CD14-positive monocyte (primary cell): ENCODE measurements at regions not wholly inside any gene's neighbourhood (a gene's known extent, or its start where the extent isn't known, plus 50 kb on each side); places are given as distances from the start of the nearest gene placed in this dataset.

ENCODE experiments used
- DNase-seq, 3 donors: peaks; one replicate each; pipeline ENCODE4 v3.0.0-alpha.2; 2011 to 2022
- H2AFZ ChIP-seq: 2 replicates; pipeline ENCODE4 v1.6.0; 2012; ENCODE audit warnings: mild to moderate bottlenecking, low read depth, low read length, inconsistent platforms; ENCODE audit not compliant: insufficient read depth, poor library complexity, severe bottlenecking
- H3K27ac ChIP-seq, 2 donors: 1 replicate in 1 of 2; 2 replicates in 1 of 2; pipeline ENCODE4 v1.5.1; 2012 to 2013; ENCODE audit warnings: low read length in 2 of 2, control low read depth in 1 of 2, inconsistent platforms in 1 of 2, low read depth in 1 of 2, mild to moderate bottlenecking in 1 of 2
- H3K27me3 ChIP-seq, 2 donors: one replicate each; pipeline versions ENCODE4 v1.6.0 to v1.6.1; 2011 to 2013; ENCODE audit warnings: low read length in 2 of 2; ENCODE audit not compliant: control insufficient read depth in 2 of 2, insufficient read depth in 2 of 2
- H3K36me3 ChIP-seq, 2 donors: replicated peaks in 1 of 2; 1 replicate in 1 of 2; 2 replicates in 1 of 2; pipeline versions ENCODE4 v1.5.1 to v1.6.1; 2012 to 2013; ENCODE audit warnings: low read length in 2 of 2, control low read depth in 1 of 2, inconsistent platforms in 1 of 2, mild to moderate bottlenecking in 1 of 2; ENCODE audit not compliant: insufficient read depth in 2 of 2, control insufficient read depth in 1 of 2
- H3K4me1 ChIP-seq, 2 donors: 1 replicate in 1 of 2; 2 replicates in 1 of 2; pipeline versions ENCODE4 v1.5.1 to v1.6.1; 2012 to 2013; ENCODE audit warnings: low read length in 2 of 2, control low read depth in 1 of 2, inconsistent platforms in 1 of 2, mild to moderate bottlenecking in 1 of 2, moderate library complexity in 1 of 2; ENCODE audit not compliant: insufficient read depth in 2 of 2, control insufficient read depth in 1 of 2
- H3K4me2 ChIP-seq: replicated peaks from 2 replicates; pipeline ENCODE3; 2012; ENCODE audit warnings: low read length, moderate library complexity, mild to moderate bottlenecking; ENCODE audit not compliant: poor library complexity, severe bottlenecking; ENCODE audit errors: extremely low read depth
- H3K4me3 ChIP-seq, 3 experiments: fragments of 200-600 bp in 1 of 3; sonication (generic) in 1 of 3; replicated peaks in 1 of 3; 1 replicate in 2 of 3; 2 replicates in 1 of 3; pipeline ENCODE4 v1.5.1; 2011 to 2013; ENCODE audit warnings: low read length in 3 of 3, mild to moderate bottlenecking in 3 of 3, control low read depth in 2 of 3, low read depth in 2 of 3, inconsistent platforms in 1 of 3, moderate library complexity in 1 of 3
- H3K79me2 ChIP-seq: 2 replicates; pipeline ENCODE4 v1.6.0; 2012; ENCODE audit warnings: mild to moderate bottlenecking, control low read depth, inconsistent platforms, low read length, moderate library complexity; ENCODE audit not compliant: insufficient read depth
- H3K9ac ChIP-seq: 2 replicates; pipeline ENCODE4 v1.6.0; 2017; ENCODE audit warnings: low read length, mild to moderate bottlenecking; ENCODE audit not compliant: insufficient read depth, poor library complexity, severe bottlenecking
- H3K9me3 ChIP-seq, 2 donors: replicated peaks in 1 of 2; 1 replicate in 1 of 2; 2 replicates in 1 of 2; pipeline versions ENCODE4 v1.5.1 to v1.6.1; 2012 to 2013; ENCODE audit warnings: low read length in 2 of 2, control low read depth in 1 of 2; ENCODE audit not compliant: control insufficient read depth in 1 of 2, insufficient read depth in 1 of 2
- H4K20me1 ChIP-seq: 2 replicates; pipeline ENCODE4 v1.6.0; 2012; ENCODE audit warnings: mild to moderate bottlenecking, low read length, control low read depth, moderate library complexity; ENCODE audit not compliant: insufficient read depth
- H3K27ac Mint-ChIP-seq, 7 donors: one replicate each; pipeline ENCODE4 v1.8.0; 2020; ENCODE audit warnings: mild to moderate bottlenecking in 7 of 7, mixed read lengths in 7 of 7, moderate library complexity in 6 of 7, inconsistent platforms in 2 of 7
- H3K27me3 Mint-ChIP-seq, 3 donors: one replicate each; pipeline ENCODE4 v1.8.0; 2021 to 2022; ENCODE audit warnings: low read depth in 3 of 3, mild to moderate bottlenecking in 3 of 3, mixed read lengths in 3 of 3, moderate library complexity in 3 of 3, inconsistent platforms in 1 of 3
- H3K36me3 Mint-ChIP-seq, 2 donors: one replicate each; pipeline ENCODE4 v1.8.0; 2020; ENCODE audit warnings: mixed read lengths in 2 of 2, inconsistent platforms in 1 of 2, mild to moderate bottlenecking in 1 of 2
- H3K4me1 Mint-ChIP-seq: one replicate; pipeline ENCODE4 v1.8.0; 2020; ENCODE audit warnings: mild to moderate bottlenecking, mixed read lengths
- H3K4me3 Mint-ChIP-seq, 2 donors: one replicate each; pipeline ENCODE4 v1.8.0; 2020; ENCODE audit warnings: mild to moderate bottlenecking in 2 of 2, mixed read lengths in 2 of 2, moderate library complexity in 1 of 2
- H3K9me3 Mint-ChIP-seq, 7 donors: one replicate each; pipeline ENCODE4 v1.8.0; 2020 to 2022; ENCODE audit warnings: mixed read lengths in 7 of 7, mild to moderate bottlenecking in 6 of 7, moderate library complexity in 6 of 7, inconsistent platforms in 2 of 7
- WGBS: methylation state at CpG from one replicate; pipeline ENCODE4 v1.1.5; 2013; ENCODE audit warnings: missing lambda C conversion rate; ENCODE audit not compliant: insufficient coverage; 5-methylcytosine and 5-hydroxymethylcytosine counted together
- intact Hi-C, 2 donors: fragments of 100-400 bp; cut with micrococcal nuclease; formaldehyde crosslinking; loops; one replicate each; pipeline versions ENCODE4 v1.15.0 to v1.15.1; 2023
- TF ChIP-seq, protein P1 (sequence below): fragments of 200-600 bp; IDR thresholded peaks from one replicate; pipeline ENCODE4 v1.8.0; 2022; ENCODE audit warnings: antibody characterized with exemption, mild to moderate bottlenecking

GRCh38 chr12:17528394-17528793 is 561.6 kb downstream of the RERGL start:
- no peak overlapping the region for H2AFZ ChIP-seq
- H3K4me3 ChIP-seq, result no peak overlapping the region
- Mint-ChIP-seq H3K4me1 (no peaks in the 10 kb centered on the region), H3K4me3 (no peak overlapping the region), H3K27ac (no peak overlapping the region), H3K36me3 (no peaks in the 10 kb centered on the region), H3K9me3 (peaks cover 0 to 2% (median 0%) of the 10 kb centered on the region in 7 donors), H3K27me3 (peaks cover 0 to 2% (median 0%) of the 10 kb centered on the region in 3 donors)
- WGBS, result 10% methylated on average over 2 of the region's 2 CpGs
- intact Hi-C loops, result no loop called here
- no peaks in the 10 kb centered on the region for H3K9me3 ChIP-seq
- no peaks in the 10 kb centered on the region for H4K20me1 ChIP-seq
- no peaks in the 10 kb centered on the region for H3K79me2 ChIP-seq
- no peak for DNase-seq
- H3K9ac ChIP-seq, result no peak overlapping the region
- TF ChIP-seq, protein P1, sequence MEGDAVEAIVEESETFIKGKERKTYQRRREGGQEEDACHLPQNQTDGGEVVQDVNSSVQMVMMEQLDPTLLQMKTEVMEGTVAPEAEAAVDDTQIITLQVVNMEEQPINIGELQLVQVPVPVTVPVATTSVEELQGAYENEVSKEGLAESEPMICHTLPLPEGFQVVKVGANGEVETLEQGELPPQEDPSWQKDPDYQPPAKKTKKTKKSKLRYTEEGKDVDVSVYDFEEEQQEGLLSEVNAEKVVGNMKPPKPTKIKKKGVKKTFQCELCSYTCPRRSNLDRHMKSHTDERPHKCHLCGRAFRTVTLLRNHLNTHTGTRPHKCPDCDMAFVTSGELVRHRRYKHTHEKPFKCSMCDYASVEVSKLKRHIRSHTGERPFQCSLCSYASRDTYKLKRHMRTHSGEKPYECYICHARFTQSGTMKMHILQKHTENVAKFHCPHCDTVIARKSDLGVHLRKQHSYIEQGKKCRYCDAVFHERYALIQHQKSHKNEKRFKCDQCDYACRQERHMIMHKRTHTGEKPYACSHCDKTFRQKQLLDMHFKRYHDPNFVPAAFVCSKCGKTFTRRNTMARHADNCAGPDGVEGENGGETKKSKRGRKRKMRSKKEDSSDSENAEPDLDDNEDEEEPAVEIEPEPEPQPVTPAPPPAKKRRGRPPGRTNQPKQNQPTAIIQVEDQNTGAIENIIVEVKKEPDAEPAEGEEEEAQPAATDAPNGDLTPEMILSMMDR, result no peak
- no peaks in the 10 kb centered on the region for H3K4me1 ChIP-seq
- H3K36me3 ChIP-seq, result no peaks in the 10 kb centered on the region
- H3K27ac ChIP-seq, result no peak overlapping the region
- H3K27me3 ChIP-seq, result no peaks in the 10 kb centered on the region
- no peak overlapping the region for H3K4me2 ChIP-seq

DNA sequence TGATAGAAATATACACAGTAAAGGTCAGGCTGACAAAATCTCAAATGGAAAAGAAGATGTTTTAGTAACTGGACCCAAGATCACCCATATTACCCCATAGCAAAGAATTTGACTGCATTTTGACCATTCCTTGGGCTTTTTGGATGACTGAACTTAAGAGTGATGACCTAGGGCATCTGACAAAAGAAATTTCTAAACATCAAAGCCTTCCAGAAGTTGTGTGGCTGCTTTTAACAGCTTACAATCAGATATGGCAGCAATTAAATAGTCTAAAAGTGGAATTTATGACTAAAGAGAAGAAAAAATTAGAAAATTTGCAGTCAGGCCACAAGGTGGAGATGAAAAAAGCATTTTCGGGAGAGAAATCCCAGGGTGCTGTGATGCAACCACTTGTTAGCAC is 563.0 kb downstream of the RERGL start:
- H4K20me1 ChIP-seq, result no peaks in the 10 kb centered on the region
- H3K27me3 Mint-ChIP-seq, result peaks cover 0 to 2% (median 0%) of the 10 kb centered on the region in 3 donors
- TF ChIP-seq, protein P1, result no peak

More for the DNA sequence above, 563.0 kb downstream of the RERGL start:
- no peaks in the 10 kb centered on the region for H3K36me3 Mint-ChIP-seq
- H3K4me3 Mint-ChIP-seq, result no peak overlapping the region
- H3K9ac ChIP-seq, result no peak overlapping the region
- 100% methylated on average over 1 of the region's 1 CpG for WGBS
- no peak overlapping the region for H3K27ac ChIP-seq
- H3K36me3 ChIP-seq, result no peaks in the 10 kb centered on the region
- no peak for DNase-seq
- no peaks in the 10 kb centered on the region for H3K4me1 Mint-ChIP-seq
- no peak overlapping the region for H3K4me2 ChIP-seq
- H2AFZ ChIP-seq, result no peak overlapping the region
- no peaks in the 10 kb centered on the region for H3K4me1 ChIP-seq
- peaks cover 0 to 2% (median 0%) of the 10 kb centered on the region in 7 donors for H3K9me3 Mint-ChIP-seq
- H3K9me3 ChIP-seq, result no peaks in the 10 kb centered on the region
- H3K27ac Mint-ChIP-seq, result no peak overlapping the region
- no peak overlapping the region for H3K4me3 ChIP-seq
- H3K79me2 ChIP-seq, result no peaks in the 10 kb centered on the region
- intact Hi-C loops, result no loop called here
- no peaks in the 10 kb centered on the region for H3K27me3 ChIP-seq
